ENCODE measurements at regions not wholly inside any gene's neighbourhood (a gene's known extent, or its start where the extent isn't known, plus 50 kb on each side); places are given as distances from the start of the nearest gene placed in this dataset.

GRCh38 chr21:41670056-41670805 lies 96.6 kb downstream of the RIPK4 start (continued):
- TF ChIP-seq CHD7 (IDR thresholded peaks at IDR 0.05; ENCODE audit: insufficient replicate concordance, low read length) (no peak), CEBPB (IDR thresholded peaks at IDR 0.05; ENCODE audit: low read depth, low read length) (no peak), YY1 (IDR thresholded peaks at IDR 0.05; ENCODE audit: low read depth, low read length) (no peak), KDM1A (IDR thresholded peaks at IDR 0.05; ENCODE audit: borderline replicate concordance, low read length) (no peak), CTCF (IDR thresholded peaks at IDR 0.05; ENCODE audit: control extremely low read depth in 1 of 3, insufficient read depth in 1 of 3, low read depth in 1 of 3, low read length in 3 of 3) (no peak), SIN3A (conservative IDR thresholded peaks at IDR 0.05 in 1 of 2, IDR thresholded peaks at IDR 0.05 in 1 of 2; ENCODE audit: low read depth in 1 of 2, low read length in 2 of 2) (no peak), KDM4A (IDR thresholded peaks at IDR 0.05; ENCODE audit: low read depth, low read length, severe bottlenecking) (no peak), CBX5 (IDR thresholded peaks at IDR 0.05; ENCODE audit: low read depth, low read length) (no peak)

Data from H1 (cell line).